22Rv1 (cell line): ENCODE measurements at regions not wholly inside any gene's neighbourhood (a gene's known extent, or its start where the extent isn't known, plus 50 kb on each side); places are given as distances from the start of the nearest gene placed in this dataset.

Experiments used
- H3K27ac ChIP-seq: fragments of 450-650 bp; 2 replicates; pipeline ENCODE4 v1.5.1; 2017
- CTCF ChIP-seq: fragments of 450-650 bp; IDR thresholded peaks from 2 replicates; pipeline ENCODE4 v1.5.1; 2017; ENCODE audit warnings: mild to moderate bottlenecking
- ZFX ChIP-seq: fragments of 450-650 bp; IDR thresholded peaks from 2 replicates; pipeline ENCODE4 v1.6.1; 2017; ENCODE audit warnings: antibody characterized with exemption, borderline replicate concordance

- H3K27ac ChIP-seq: no peak overlapping the region
- TF ChIP-seq CTCF (no peak), ZFX (no peak)
Observed at GRCh38 chr11:91174734-91175133, 951.9 kb upstream of the CHORDC1 start.

- H3K27ac ChIP-seq: no peak overlapping the region
- TF ChIP-seq CTCF (no peak), ZFX (no peak)
Observed at GRCh38 chr11:91174193-91174592, 951.3 kb upstream of the CHORDC1 start.

- TF ChIP-seq CTCF (no peak), ZFX (no peak)
- H3K27ac ChIP-seq: no peak overlapping the region
Observed at GRCh38 chr11:91173701-91174100, 950.9 kb upstream of the CHORDC1 start.

GRCh38 chr11:91170711-91171110 is 947.9 kb upstream of the CHORDC1 start:
- TF ChIP-seq ZFX (no peak), CTCF (no peak)
- no peak overlapping the region for H3K27ac ChIP-seq

- H3K27ac ChIP-seq: no peak overlapping the region
- TF ChIP-seq ZFX: no peak
- TF ChIP-seq CTCF: no peak
Observed at GRCh38 chr11:91164452-91164822, 941.6 kb upstream of the CHORDC1 start.

- no peak overlapping the region for H3K27ac ChIP-seq
Observed at GRCh38 chr11:91163619-91164451, 941.0 kb upstream of the CHORDC1 start.

More at GRCh38 chr11:91163619-91164451, 941.0 kb upstream of the CHORDC1 start:
- TF ChIP-seq CTCF (no peak), ZFX (no peak)
